ENCODE measurements at regions not wholly inside any gene's neighbourhood (a gene's known extent, or its start where the extent isn't known, plus 50 kb on each side); places are given as distances from the start of the nearest gene placed in this dataset.

DNA sequence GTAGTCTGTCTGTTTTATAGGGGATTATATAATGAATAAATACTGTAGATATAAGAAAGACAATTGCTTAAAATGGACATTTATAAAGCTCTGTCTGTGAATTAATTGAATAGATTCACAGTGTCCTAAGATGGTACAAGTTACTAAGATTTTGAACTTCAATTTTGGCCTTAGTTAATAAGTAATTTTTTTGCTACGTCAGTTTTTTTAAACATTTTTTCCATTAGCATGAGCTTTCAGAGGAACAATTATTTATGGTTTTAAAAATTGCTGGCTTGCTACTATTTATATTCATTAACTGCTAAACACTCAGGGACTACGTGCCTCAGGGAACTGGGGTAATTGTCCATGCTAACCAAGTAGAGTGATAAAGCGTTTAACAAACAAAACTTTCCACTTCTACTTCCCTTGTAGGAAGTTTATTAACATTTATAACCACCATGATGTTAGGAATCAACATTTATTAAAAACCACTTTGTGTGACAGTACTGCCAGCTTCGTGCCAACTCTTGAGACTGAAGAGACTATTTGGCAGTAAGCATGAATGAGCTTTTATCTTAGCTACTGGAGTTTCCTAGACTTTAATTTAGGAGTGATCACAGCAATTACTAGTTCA is 65.4 kb upstream of the PTGS2 start:
- no peak for DNase-seq (ENCODE audit: low read depth in 1 of 2, low spot score in 1 of 2)
- no peak overlapping the region for H3K4me3 ChIP-seq (replicated peaks; ENCODE audit: insufficient read depth, low read length)
- H3K27me3 ChIP-seq (ENCODE audit: insufficient read depth, poor library complexity, severe bottlenecking), result no peaks in the 10 kb centered on the region
- TF ChIP-seq SPI1 (IDR thresholded peaks at IDR 0.05; ENCODE audit: borderline replicate concordance, low read depth) (no peak), GABPA (IDR thresholded peaks at IDR 0.05; ENCODE audit: low read depth) (no peak), POLR2AphosphoS5 (IDR thresholded peaks at IDR 0.05; ENCODE audit: low read depth) (no peak)
- TF ChIP-seq, protein P1, sequence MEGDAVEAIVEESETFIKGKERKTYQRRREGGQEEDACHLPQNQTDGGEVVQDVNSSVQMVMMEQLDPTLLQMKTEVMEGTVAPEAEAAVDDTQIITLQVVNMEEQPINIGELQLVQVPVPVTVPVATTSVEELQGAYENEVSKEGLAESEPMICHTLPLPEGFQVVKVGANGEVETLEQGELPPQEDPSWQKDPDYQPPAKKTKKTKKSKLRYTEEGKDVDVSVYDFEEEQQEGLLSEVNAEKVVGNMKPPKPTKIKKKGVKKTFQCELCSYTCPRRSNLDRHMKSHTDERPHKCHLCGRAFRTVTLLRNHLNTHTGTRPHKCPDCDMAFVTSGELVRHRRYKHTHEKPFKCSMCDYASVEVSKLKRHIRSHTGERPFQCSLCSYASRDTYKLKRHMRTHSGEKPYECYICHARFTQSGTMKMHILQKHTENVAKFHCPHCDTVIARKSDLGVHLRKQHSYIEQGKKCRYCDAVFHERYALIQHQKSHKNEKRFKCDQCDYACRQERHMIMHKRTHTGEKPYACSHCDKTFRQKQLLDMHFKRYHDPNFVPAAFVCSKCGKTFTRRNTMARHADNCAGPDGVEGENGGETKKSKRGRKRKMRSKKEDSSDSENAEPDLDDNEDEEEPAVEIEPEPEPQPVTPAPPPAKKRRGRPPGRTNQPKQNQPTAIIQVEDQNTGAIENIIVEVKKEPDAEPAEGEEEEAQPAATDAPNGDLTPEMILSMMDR (IDR thresholded peaks at IDR 0.05; ENCODE audit: insufficient read depth, low read length), result no peak
- TF ChIP-seq, protein P2, sequence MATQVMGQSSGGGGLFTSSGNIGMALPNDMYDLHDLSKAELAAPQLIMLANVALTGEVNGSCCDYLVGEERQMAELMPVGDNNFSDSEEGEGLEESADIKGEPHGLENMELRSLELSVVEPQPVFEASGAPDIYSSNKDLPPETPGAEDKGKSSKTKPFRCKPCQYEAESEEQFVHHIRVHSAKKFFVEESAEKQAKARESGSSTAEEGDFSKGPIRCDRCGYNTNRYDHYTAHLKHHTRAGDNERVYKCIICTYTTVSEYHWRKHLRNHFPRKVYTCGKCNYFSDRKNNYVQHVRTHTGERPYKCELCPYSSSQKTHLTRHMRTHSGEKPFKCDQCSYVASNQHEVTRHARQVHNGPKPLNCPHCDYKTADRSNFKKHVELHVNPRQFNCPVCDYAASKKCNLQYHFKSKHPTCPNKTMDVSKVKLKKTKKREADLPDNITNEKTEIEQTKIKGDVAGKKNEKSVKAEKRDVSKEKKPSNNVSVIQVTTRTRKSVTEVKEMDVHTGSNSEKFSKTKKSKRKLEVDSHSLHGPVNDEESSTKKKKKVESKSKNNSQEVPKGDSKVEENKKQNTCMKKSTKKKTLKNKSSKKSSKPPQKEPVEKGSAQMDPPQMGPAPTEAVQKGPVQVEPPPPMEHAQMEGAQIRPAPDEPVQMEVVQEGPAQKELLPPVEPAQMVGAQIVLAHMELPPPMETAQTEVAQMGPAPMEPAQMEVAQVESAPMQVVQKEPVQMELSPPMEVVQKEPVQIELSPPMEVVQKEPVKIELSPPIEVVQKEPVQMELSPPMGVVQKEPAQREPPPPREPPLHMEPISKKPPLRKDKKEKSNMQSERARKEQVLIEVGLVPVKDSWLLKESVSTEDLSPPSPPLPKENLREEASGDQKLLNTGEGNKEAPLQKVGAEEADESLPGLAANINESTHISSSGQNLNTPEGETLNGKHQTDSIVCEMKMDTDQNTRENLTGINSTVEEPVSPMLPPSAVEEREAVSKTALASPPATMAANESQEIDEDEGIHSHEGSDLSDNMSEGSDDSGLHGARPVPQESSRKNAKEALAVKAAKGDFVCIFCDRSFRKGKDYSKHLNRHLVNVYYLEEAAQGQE (IDR thresholded peaks at IDR 0.05; ENCODE audit: insufficient replicate concordance, low read depth), result no peak
- H3K27ac ChIP-seq (replicated peaks), result no peak overlapping the region

DNA sequence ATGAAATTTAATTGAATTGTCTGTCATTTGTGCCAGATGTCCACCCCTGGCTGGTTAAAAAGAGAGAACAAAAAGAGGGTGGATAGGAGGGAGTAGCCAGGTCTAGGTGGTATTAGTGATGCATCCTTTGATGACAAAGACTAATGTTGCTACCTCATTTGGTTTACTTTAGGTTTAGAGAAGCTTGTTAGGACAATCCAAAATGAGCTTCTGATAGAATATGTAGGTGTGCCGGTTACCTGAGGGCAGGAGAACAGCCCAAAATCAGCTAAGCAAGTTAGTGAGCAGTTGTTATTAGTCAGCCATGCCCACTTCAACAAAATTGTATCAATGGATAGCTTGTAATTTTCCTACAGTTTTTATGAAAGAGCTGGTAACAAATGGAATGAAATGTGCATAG is 61.4 kb upstream of the PTGS2 start:
- H3K27ac ChIP-seq (replicated peaks), result no peak overlapping the region
- no peaks in the 10 kb centered on the region for H3K27me3 ChIP-seq (ENCODE audit: insufficient read depth, poor library complexity, severe bottlenecking)
- TF ChIP-seq POLR2AphosphoS5 (IDR thresholded peaks at IDR 0.05; ENCODE audit: low read depth), result no peak
- no peak for TF ChIP-seq SPI1 (IDR thresholded peaks at IDR 0.05; ENCODE audit: borderline replicate concordance, low read depth)
- TF ChIP-seq, protein P1 (IDR thresholded peaks at IDR 0.05; ENCODE audit: insufficient read depth, low read length), result no peak
- TF ChIP-seq, protein P2 (IDR thresholded peaks at IDR 0.05; ENCODE audit: insufficient replicate concordance, low read depth), result no peak
- TF ChIP-seq GABPA (IDR thresholded peaks at IDR 0.05; ENCODE audit: low read depth), result no peak

DNA sequence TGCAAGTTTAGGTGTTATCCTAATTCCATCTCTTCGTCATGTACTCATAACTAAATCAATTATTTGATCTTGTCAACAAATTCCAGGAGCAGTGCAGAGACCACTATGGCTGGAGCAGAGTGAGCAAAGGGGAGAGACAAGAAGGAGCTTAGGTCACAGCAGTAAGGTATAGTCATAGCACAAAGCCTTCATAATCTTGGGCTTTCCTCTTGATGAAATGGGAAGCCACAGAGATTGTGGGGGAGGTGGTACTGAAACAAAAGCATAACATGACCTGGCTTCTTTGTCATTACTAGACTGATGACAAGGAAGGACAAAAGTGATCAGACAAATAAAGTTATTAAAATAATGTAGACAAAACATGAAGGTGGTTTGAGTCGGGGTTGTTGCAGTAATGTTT is 60.1 kb upstream of the PTGS2 start:
- Histone ChIP-seq H3K4me3 (replicated peaks; ENCODE audit: insufficient read depth, low read length) (no peak overlapping the region), H3K27ac (replicated peaks) (no peak overlapping the region), H3K27me3 (ENCODE audit: insufficient read depth, poor library complexity, severe bottlenecking) (no peaks in the 10 kb centered on the region)
- DNase-seq (ENCODE audit: low read depth in 1 of 2, low spot score in 1 of 2), result no peak
- TF ChIP-seq POLR2AphosphoS5 (IDR thresholded peaks at IDR 0.05; ENCODE audit: low read depth), result no peak
- TF ChIP-seq, protein P1 (IDR thresholded peaks at IDR 0.05; ENCODE audit: insufficient read depth, low read length), result no peak
- TF ChIP-seq GABPA (IDR thresholded peaks at IDR 0.05; ENCODE audit: low read depth), result no peak
- TF ChIP-seq SPI1 (IDR thresholded peaks at IDR 0.05; ENCODE audit: borderline replicate concordance, low read depth), result no peak
- TF ChIP-seq, protein P2 (IDR thresholded peaks at IDR 0.05; ENCODE audit: insufficient replicate concordance, low read depth), result no peak

More for the DNA sequence above, 61.4 kb upstream of the PTGS2 start:
- DNase-seq (ENCODE audit: low read depth in 1 of 2, low spot score in 1 of 2), result no peak
- H3K4me3 ChIP-seq (replicated peaks; ENCODE audit: insufficient read depth, low read length), result no peak overlapping the region

All from HL-60 (cell line).